OCI-LY3 (cell line): ENCODE measurements at regions not wholly inside any gene's neighbourhood (a gene's known extent, or its start where the extent isn't known, plus 50 kb on each side); places are given as distances from the start of the nearest gene placed in this dataset.

Experiments used
- EZH2phosphoT487 ChIP-seq: fragments of 200-600 bp; shearing (Covaris generic); IDR thresholded peaks from 2 replicates; pipeline ENCODE4 v1.6.1; 2018; ENCODE audit warnings: antibody characterized with exemption, mixed run types, low read depth
- TF ChIP-seq, protein P1 (sequence below): fragments of 200-600, 300-600 bp; sonication (generic); IDR thresholded peaks from 2 replicates; pipeline ENCODE4 v1.5.1; 2014; ENCODE audit warnings: antibody characterized with exemption, low read length, low read depth

GRCh38 chr12:131367983-131368667 lies 342.8 kb upstream of the SFSWAP start:
- TF ChIP-seq, protein P1, sequence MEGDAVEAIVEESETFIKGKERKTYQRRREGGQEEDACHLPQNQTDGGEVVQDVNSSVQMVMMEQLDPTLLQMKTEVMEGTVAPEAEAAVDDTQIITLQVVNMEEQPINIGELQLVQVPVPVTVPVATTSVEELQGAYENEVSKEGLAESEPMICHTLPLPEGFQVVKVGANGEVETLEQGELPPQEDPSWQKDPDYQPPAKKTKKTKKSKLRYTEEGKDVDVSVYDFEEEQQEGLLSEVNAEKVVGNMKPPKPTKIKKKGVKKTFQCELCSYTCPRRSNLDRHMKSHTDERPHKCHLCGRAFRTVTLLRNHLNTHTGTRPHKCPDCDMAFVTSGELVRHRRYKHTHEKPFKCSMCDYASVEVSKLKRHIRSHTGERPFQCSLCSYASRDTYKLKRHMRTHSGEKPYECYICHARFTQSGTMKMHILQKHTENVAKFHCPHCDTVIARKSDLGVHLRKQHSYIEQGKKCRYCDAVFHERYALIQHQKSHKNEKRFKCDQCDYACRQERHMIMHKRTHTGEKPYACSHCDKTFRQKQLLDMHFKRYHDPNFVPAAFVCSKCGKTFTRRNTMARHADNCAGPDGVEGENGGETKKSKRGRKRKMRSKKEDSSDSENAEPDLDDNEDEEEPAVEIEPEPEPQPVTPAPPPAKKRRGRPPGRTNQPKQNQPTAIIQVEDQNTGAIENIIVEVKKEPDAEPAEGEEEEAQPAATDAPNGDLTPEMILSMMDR, result no peak
- TF ChIP-seq EZH2phosphoT487, result no peak
